CD14-positive monocyte (primary cell): ENCODE measurements at regions not wholly inside any gene's neighbourhood (a gene's known extent, or its start where the extent isn't known, plus 50 kb on each side); places are given as distances from the start of the nearest gene placed in this dataset.

Source experiments
- DNase-seq, 3 donors: peaks; one replicate each; pipeline ENCODE4 v3.0.0-alpha.2; 2011 to 2022
- H2AFZ ChIP-seq: 2 replicates; pipeline ENCODE4 v1.6.0; 2012; ENCODE audit warnings: mild to moderate bottlenecking, low read depth, low read length, inconsistent platforms; ENCODE audit not compliant: insufficient read depth, poor library complexity, severe bottlenecking
- H3K27ac ChIP-seq, 2 donors: 1 replicate in 1 of 2; 2 replicates in 1 of 2; pipeline ENCODE4 v1.5.1; 2012 to 2013; ENCODE audit warnings: low read length in 2 of 2, control low read depth in 1 of 2, inconsistent platforms in 1 of 2, low read depth in 1 of 2, mild to moderate bottlenecking in 1 of 2
- H3K27me3 ChIP-seq, 2 donors: one replicate each; pipeline versions ENCODE4 v1.6.0 to v1.6.1; 2011 to 2013; ENCODE audit warnings: low read length in 2 of 2; ENCODE audit not compliant: control insufficient read depth in 2 of 2, insufficient read depth in 2 of 2
- H3K36me3 ChIP-seq, 2 donors: replicated peaks in 1 of 2; 1 replicate in 1 of 2; 2 replicates in 1 of 2; pipeline versions ENCODE4 v1.5.1 to v1.6.1; 2012 to 2013; ENCODE audit warnings: low read length in 2 of 2, control low read depth in 1 of 2, inconsistent platforms in 1 of 2, mild to moderate bottlenecking in 1 of 2; ENCODE audit not compliant: insufficient read depth in 2 of 2, control insufficient read depth in 1 of 2
- H3K4me1 ChIP-seq, 2 donors: 1 replicate in 1 of 2; 2 replicates in 1 of 2; pipeline versions ENCODE4 v1.5.1 to v1.6.1; 2012 to 2013; ENCODE audit warnings: low read length in 2 of 2, control low read depth in 1 of 2, inconsistent platforms in 1 of 2, mild to moderate bottlenecking in 1 of 2, moderate library complexity in 1 of 2; ENCODE audit not compliant: insufficient read depth in 2 of 2, control insufficient read depth in 1 of 2
- H3K4me2 ChIP-seq: replicated peaks from 2 replicates; pipeline ENCODE3; 2012; ENCODE audit warnings: low read length, moderate library complexity, mild to moderate bottlenecking; ENCODE audit not compliant: poor library complexity, severe bottlenecking; ENCODE audit errors: extremely low read depth
- H3K4me3 ChIP-seq, 3 experiments: fragments of 200-600 bp in 1 of 3; sonication (generic) in 1 of 3; replicated peaks in 1 of 3; 1 replicate in 2 of 3; 2 replicates in 1 of 3; pipeline ENCODE4 v1.5.1; 2011 to 2013; ENCODE audit warnings: low read length in 3 of 3, mild to moderate bottlenecking in 3 of 3, control low read depth in 2 of 3, low read depth in 2 of 3, inconsistent platforms in 1 of 3, moderate library complexity in 1 of 3
- H3K79me2 ChIP-seq: 2 replicates; pipeline ENCODE4 v1.6.0; 2012; ENCODE audit warnings: mild to moderate bottlenecking, control low read depth, inconsistent platforms, low read length, moderate library complexity; ENCODE audit not compliant: insufficient read depth
- H3K9ac ChIP-seq: 2 replicates; pipeline ENCODE4 v1.6.0; 2017; ENCODE audit warnings: low read length, mild to moderate bottlenecking; ENCODE audit not compliant: insufficient read depth, poor library complexity, severe bottlenecking
- H3K9me3 ChIP-seq, 2 donors: replicated peaks in 1 of 2; 1 replicate in 1 of 2; 2 replicates in 1 of 2; pipeline versions ENCODE4 v1.5.1 to v1.6.1; 2012 to 2013; ENCODE audit warnings: low read length in 2 of 2, control low read depth in 1 of 2; ENCODE audit not compliant: control insufficient read depth in 1 of 2, insufficient read depth in 1 of 2
- H4K20me1 ChIP-seq: 2 replicates; pipeline ENCODE4 v1.6.0; 2012; ENCODE audit warnings: mild to moderate bottlenecking, low read length, control low read depth, moderate library complexity; ENCODE audit not compliant: insufficient read depth
- H3K27ac Mint-ChIP-seq, 7 donors: one replicate each; pipeline ENCODE4 v1.8.0; 2020; ENCODE audit warnings: mild to moderate bottlenecking in 7 of 7, mixed read lengths in 7 of 7, moderate library complexity in 6 of 7, inconsistent platforms in 2 of 7
- H3K27me3 Mint-ChIP-seq, 3 donors: one replicate each; pipeline ENCODE4 v1.8.0; 2021 to 2022; ENCODE audit warnings: low read depth in 3 of 3, mild to moderate bottlenecking in 3 of 3, mixed read lengths in 3 of 3, moderate library complexity in 3 of 3, inconsistent platforms in 1 of 3
- H3K36me3 Mint-ChIP-seq, 2 donors: one replicate each; pipeline ENCODE4 v1.8.0; 2020; ENCODE audit warnings: mixed read lengths in 2 of 2, inconsistent platforms in 1 of 2, mild to moderate bottlenecking in 1 of 2
- H3K4me1 Mint-ChIP-seq: one replicate; pipeline ENCODE4 v1.8.0; 2020; ENCODE audit warnings: mild to moderate bottlenecking, mixed read lengths
- H3K4me3 Mint-ChIP-seq, 2 donors: one replicate each; pipeline ENCODE4 v1.8.0; 2020; ENCODE audit warnings: mild to moderate bottlenecking in 2 of 2, mixed read lengths in 2 of 2, moderate library complexity in 1 of 2
- H3K9me3 Mint-ChIP-seq, 7 donors: one replicate each; pipeline ENCODE4 v1.8.0; 2020 to 2022; ENCODE audit warnings: mixed read lengths in 7 of 7, mild to moderate bottlenecking in 6 of 7, moderate library complexity in 6 of 7, inconsistent platforms in 2 of 7
- WGBS: methylation state at CpG from one replicate; pipeline ENCODE4 v1.1.5; 2013; ENCODE audit warnings: missing lambda C conversion rate; ENCODE audit not compliant: insufficient coverage; 5-methylcytosine and 5-hydroxymethylcytosine counted together
- intact Hi-C, 2 donors: fragments of 100-400 bp; cut with micrococcal nuclease; formaldehyde crosslinking; loops; one replicate each; pipeline versions ENCODE4 v1.15.0 to v1.15.1; 2023
- TF ChIP-seq, protein P1 (sequence below): fragments of 200-600 bp; IDR thresholded peaks from one replicate; pipeline ENCODE4 v1.8.0; 2022; ENCODE audit warnings: antibody characterized with exemption, mild to moderate bottlenecking

DNA sequence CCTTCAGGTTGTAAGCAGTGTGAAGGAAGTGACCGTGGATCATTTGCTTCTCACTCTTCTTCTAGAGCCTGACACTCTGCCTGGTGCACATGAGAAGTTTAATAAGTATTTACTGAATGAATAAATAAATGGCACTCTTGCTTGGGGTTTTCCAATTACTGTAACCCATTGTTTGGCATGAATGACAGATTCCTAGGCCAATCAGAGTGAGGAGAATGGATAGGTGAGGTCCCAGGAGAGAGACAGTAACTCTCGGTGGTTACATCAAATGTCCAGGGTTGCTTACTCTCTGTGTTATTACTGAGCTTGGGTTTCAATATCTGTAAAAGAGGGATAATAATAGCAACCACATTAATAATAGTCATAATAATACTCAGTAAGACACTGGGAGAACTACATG lies 204.2 kb upstream of the ISX start:
- H3K9me3 Mint-ChIP-seq, result peaks cover 0 to 13% (median 8%) of the 10 kb centered on the region in 7 donors
- H3K27ac Mint-ChIP-seq, result no peak overlapping the region
- Histone ChIP-seq H2AFZ (no peak overlapping the region), H3K4me1 (no peaks in the 10 kb centered on the region), H4K20me1 (no peaks in the 10 kb centered on the region), H3K79me2 (no peaks in the 10 kb centered on the region), H3K27ac (no peak overlapping the region), H3K27me3 (no peaks in the 10 kb centered on the region), H3K36me3 (no peaks in the 10 kb centered on the region), H3K9ac (no peak overlapping the region), H3K9me3 (peaks cover 0 to 8% of the 10 kb centered on the region in 2 donors), H3K4me3 (no peak overlapping the region), H3K4me2 (no peak overlapping the region)
- H3K36me3 Mint-ChIP-seq, result no peaks in the 10 kb centered on the region
- H3K27me3 Mint-ChIP-seq, result peaks cover 0 to 2% (median 1%) of the 10 kb centered on the region in 3 donors
- no peak for DNase-seq
- TF ChIP-seq, protein P1, sequence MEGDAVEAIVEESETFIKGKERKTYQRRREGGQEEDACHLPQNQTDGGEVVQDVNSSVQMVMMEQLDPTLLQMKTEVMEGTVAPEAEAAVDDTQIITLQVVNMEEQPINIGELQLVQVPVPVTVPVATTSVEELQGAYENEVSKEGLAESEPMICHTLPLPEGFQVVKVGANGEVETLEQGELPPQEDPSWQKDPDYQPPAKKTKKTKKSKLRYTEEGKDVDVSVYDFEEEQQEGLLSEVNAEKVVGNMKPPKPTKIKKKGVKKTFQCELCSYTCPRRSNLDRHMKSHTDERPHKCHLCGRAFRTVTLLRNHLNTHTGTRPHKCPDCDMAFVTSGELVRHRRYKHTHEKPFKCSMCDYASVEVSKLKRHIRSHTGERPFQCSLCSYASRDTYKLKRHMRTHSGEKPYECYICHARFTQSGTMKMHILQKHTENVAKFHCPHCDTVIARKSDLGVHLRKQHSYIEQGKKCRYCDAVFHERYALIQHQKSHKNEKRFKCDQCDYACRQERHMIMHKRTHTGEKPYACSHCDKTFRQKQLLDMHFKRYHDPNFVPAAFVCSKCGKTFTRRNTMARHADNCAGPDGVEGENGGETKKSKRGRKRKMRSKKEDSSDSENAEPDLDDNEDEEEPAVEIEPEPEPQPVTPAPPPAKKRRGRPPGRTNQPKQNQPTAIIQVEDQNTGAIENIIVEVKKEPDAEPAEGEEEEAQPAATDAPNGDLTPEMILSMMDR, result no peak
- H3K4me1 Mint-ChIP-seq, result no peaks in the 10 kb centered on the region
- no peak overlapping the region for H3K4me3 Mint-ChIP-seq
- no CpG with 5 or more reads among the region's 2 CpGs for WGBS
- intact Hi-C loops, result no loop called here

DNA sequence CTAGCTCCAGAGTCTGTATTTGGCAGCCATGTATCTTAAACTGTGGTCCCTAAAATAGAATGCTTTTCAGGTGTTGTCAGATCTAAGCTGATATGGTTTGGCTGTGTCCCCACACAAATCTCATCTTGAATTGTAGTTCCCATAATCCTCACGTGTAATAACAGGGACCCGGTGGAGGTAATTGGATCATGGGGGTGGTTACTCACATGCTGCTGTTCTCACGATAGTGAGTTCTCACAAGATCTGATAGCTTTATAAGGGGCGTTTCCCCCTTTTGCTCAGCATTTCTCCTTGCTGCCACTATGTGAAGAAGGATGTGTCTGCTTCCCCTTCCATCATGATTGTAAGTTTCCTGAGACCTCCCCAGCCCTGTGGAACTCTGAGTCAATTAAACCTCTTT lies 199.9 kb upstream of the ISX start:
- H3K4me2 ChIP-seq, result no peak overlapping the region
- no peak overlapping the region for H3K4me3 ChIP-seq
- no peaks in the 10 kb centered on the region for H4K20me1 ChIP-seq
- H3K36me3 ChIP-seq, result no peaks in the 10 kb centered on the region
- no peaks in the 10 kb centered on the region for H3K4me1 ChIP-seq
- H2AFZ ChIP-seq, result no peak overlapping the region
- no peak overlapping the region for H3K27ac ChIP-seq
- no CpG with 5 or more reads among the region's 4 CpGs for WGBS
- intact Hi-C loops, result no loop called here
- TF ChIP-seq, protein P1, result no peak
- no peak overlapping the region for H3K27ac Mint-ChIP-seq
- no peaks in the 10 kb centered on the region for H3K36me3 Mint-ChIP-seq
- peaks cover 0 to 4% of the 10 kb centered on the region in 2 donors for H3K9me3 ChIP-seq
- no peaks in the 10 kb centered on the region for H3K27me3 ChIP-seq
- H3K4me1 Mint-ChIP-seq, result no peaks in the 10 kb centered on the region
- H3K4me3 Mint-ChIP-seq, result no peak overlapping the region
- H3K9me3 Mint-ChIP-seq, result peaks cover 0 to 10% (median 8%) of the 10 kb centered on the region in 7 donors
- H3K27me3 Mint-ChIP-seq, result peaks cover 1 to 4% (median 2%) of the 10 kb centered on the region in 3 donors
- H3K79me2 ChIP-seq, result no peaks in the 10 kb centered on the region
- H3K9ac ChIP-seq, result no peak overlapping the region
- no peak for DNase-seq
